ENCODE measurements at regions not wholly inside any gene's neighbourhood (a gene's known extent, or its start where the extent isn't known, plus 50 kb on each side); places are given as distances from the start of the nearest gene placed in this dataset.
A peak's percentile ranks its signal among the peaks of the same experiment; 100 is the strongest.
"Not testable (repeated sequence)": the region's sequence is repeated elsewhere in the genome, so short reads cannot be mapped to it uniquely, and the experiment has no call there.

DNA sequence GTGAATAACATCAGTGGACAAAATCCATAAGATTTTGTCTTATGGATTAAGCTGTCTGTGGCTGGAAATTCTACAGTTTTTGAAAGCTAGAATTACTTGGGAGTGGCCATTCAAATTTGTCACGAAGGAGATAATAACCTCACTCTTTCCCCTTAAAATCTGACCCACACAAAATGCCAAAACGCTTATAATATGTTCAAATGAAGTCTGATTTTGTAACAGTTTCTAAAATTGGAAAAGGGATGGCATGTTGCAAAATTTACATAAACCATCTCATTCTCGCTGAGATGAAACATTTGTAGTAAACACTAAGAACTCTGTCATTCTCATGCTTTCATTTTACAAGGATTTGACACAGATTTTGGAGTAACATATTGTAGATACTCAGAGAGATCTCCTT, 112.7 kb downstream of the GJA1 start:
- DNase-seq (ENCODE audit: low read depth): no peak

DNA sequence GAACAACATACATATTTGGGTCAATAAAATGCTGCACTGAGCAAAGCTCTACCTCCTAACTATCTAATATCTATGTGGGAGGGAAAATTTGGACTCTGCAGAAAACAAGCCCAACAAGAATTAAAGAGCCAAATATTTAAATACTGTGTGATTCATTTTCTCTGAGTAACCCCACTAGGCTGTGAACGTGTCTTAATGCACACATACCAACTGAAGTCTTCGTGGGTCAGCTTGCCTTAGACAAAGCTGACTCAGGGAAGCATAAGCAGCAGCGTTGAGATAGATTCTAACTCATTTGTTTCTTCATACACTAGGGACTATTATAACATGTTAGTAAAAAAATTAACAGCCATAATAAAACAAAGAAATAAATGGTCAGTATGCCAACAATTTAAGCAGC, 114.3 kb downstream of the GJA1 start:
- DNase-seq (ENCODE audit: low read depth): peak; percentile 86

- peak; percentile 16 for DNase-seq (ENCODE audit: low read depth)
These were observed 115.1 kb downstream of the GJA1 start for GRCh38 chr6:121550491-121551010.

DNA sequence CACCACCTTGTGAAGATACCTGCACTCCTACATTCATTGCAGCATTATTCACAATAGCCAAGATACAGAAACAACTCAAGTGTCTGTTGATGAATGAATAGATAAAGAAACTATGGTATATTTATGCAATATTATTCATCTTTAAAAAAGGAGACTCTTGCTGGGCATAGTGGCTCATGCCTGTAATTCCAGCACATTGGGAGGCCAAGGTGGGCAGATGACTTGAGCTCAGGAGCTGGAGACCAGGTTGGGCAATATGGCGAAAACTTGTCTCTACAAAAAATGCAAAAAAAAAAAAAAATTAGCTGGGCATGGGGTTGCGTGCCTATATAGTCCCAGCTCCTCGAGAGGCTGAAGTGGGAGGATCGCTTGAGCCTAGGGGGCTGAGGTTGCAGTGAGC, 119.8 kb downstream of the GJA1 start:
- no peak for DNase-seq (ENCODE audit: low read depth)

GRCh38 chr6:121556149-121556548, 120.7 kb downstream of the GJA1 start:
- not testable (repeated sequence) for DNase-seq (ENCODE audit: low read depth)

- no peak for DNase-seq (ENCODE audit: low read depth)
These were observed 121.9 kb downstream of the GJA1 start for GRCh38 chr6:121557146-121557940.

DNA sequence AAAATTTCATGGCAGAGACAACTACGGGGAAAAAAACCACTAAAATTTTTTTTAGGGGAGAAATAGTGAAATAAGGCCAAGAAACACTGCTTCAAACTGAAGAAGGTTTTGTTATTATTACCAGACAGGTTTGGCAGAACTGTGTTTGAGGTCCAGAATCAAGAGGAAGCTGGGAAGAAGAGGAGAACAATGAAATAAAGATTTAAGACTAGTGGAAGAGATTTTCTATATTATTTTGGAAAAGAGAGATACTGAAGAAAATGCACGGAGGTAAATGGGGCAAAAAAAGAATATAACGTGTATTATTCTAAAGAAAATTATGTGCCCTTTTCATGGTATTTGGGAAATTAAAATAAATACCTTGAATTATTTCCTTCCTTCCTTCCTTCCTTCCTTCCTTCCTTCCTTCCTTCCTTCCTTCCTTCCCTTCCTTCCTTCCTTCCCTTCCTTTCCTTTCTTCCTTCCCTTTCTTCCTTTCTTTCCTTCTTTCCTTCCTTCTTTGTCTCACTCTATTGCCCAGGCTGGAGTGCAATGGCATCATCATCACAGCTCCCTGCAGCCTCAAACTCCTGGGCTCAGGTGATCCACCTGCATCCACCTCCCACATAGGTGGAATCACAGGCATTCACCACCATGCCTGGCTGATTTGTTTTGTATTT, 124.3 kb downstream of the GJA1 start:
- DNase-seq (ENCODE audit: low read depth): no peak

- DNase-seq (ENCODE audit: low read depth): no peak
These were observed 125.0 kb downstream of the GJA1 start for GRCh38 chr6:121560476-121560875.

DNA sequence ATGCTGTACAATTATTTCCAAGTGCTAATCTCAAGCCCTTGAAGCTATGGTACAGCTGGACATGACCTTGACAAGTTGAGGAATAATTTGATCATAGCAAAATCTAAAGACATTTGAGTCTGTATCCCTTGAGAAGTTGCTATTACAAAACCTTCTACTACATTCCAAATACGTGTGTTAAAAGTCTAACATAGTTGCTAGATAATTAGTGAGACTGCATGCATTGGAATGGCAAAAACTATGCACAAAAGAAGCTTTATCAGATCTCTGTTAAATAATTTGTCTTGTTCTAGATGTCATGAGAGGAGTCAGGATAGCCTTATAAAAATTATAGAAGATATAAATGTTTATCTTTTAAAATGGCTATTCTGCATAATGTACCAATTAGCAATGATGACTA, 127.8 kb downstream of the GJA1 start:
- DNase-seq (ENCODE audit: low read depth): no peak

- DNase-seq (ENCODE audit: low read depth): not testable (repeated sequence)
These were observed 129.1 kb downstream of the GJA1 start for GRCh38 chr6:121564529-121564928.

DNA sequence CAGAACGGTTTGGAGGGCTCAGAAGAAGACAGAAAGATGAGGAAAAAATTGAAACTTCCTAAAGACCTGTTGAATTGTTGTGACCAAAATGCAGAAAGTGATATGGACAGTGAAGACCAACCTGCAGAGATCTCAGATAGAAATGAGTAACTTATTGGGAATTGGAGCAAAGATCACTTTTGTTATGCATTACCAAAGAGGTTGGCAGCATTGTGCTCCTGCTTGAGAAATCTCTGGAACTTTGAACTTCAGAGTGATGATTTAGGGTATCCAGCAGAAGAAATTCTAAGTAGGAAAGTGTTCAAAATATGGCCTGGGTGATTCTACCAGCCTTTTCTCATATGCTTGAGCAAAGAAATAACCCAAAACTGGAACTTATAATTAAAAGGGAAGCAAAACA, 136.0 kb downstream of the GJA1 start:
- no peak for DNase-seq (ENCODE audit: low read depth)

GRCh38 chr6:121573481-121573880, 138.0 kb downstream of the GJA1 start:
- peak; percentile 9 for DNase-seq (ENCODE audit: low read depth)

- no peak for DNase-seq (ENCODE audit: low read depth)
These were observed 142.8 kb downstream of the GJA1 start for GRCh38 chr6:121578216-121578615.

- DNase-seq (ENCODE audit: low read depth): no peak
These were observed 144.0 kb downstream of the GJA1 start for GRCh38 chr6:121579478-121579877.

DNA sequence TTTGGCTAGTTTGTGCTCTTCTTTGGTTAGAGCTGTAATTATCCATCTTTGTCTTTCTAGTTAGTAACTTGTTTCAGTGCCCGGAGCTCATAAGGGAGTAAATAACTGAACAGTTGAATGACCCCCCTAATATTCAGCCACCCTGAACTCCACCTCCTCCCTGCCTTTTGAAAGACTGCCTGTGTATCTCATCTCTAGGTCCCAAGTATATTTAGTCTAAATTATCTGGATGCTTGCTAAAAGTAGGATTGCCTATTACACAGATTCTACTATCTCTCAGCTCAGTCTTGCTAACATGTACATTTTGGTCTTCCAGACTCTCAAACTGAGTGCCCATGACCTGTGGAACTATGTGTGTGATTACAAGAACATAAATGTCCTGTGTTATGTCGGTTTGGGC, 145.9 kb downstream of the GJA1 start:
- no peak for DNase-seq (ENCODE audit: low read depth)

DNA sequence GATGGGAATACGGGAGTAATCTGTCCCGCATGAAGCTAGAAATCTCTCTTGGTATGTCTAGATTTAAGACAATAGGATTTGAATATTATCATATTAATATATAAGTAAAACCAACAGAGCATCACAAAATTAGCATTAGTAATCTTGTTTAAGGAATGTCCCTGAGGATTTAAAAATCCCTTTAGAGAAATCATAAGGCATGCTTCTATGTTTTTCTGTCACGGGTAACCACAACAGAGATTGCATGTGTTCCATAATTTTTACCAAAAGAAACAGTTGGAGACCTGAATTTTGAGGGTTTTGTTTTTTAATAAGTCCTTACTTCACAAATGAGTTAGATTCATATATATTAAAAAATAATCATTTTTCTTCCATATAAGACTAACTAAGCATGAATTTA, 146.8 kb downstream of the GJA1 start:
- no peak for DNase-seq (ENCODE audit: low read depth)

DNA sequence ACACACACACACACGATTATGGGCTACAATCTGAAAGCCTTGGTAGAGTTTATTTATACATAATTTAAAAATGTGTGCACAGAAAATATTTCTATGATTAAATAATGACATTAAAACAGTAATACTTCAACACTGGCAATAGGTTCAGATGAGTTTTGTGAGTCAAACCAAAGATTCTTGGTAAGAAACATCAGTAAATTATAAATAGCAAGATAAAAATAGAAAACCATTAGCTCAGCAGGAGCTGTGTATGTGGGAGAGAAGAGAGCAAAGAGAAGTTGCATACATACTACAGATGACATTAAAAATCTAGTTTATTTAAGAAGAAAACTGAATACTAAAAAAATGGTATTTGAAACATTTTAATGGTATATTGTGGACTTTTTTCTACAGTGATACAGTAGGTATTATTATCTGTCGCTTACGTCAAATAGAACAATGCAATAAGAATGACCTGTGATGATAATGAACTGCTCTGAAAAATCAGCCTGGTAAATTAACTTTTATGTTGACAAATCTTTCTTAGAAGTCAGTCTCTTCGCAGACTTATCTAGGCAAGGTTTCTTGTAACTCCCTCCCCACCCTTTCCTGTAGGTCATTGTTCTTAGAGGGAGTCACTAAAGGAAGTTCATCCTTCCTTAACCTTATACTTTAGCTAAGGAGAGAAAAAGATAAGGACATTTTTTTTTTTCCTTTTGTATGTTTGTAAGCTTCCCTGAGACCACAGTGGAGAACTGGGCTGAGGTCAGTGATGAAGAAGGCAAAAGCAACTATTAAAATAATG, 149.3 kb downstream of the GJA1 start:
- no peak for DNase-seq (ENCODE audit: low read depth)

DNA sequence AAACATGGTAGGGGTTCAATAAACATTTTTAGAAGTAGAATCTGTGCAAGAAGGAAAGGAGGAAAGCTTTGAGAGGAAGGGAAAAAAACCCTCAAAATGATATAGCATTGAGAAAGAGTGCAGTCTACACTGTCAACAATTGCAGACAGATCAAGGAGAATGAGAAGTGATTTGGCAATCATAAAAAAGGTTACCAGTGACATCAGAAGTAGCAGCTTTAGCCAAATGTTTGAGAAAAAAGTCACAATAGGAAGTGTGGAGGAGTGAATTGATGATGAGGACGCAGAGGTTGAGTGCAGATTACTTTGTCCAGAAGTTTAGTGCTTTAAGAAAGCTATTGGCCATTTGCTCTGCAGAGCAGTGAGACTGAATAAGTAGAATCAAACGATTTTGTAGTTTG, 155.0 kb downstream of the GJA1 start:
- no peak for DNase-seq (ENCODE audit: low read depth)

GRCh38 chr6:121590916-121591315, 155.5 kb downstream of the GJA1 start:
- no peak for DNase-seq (ENCODE audit: low read depth)

DNA sequence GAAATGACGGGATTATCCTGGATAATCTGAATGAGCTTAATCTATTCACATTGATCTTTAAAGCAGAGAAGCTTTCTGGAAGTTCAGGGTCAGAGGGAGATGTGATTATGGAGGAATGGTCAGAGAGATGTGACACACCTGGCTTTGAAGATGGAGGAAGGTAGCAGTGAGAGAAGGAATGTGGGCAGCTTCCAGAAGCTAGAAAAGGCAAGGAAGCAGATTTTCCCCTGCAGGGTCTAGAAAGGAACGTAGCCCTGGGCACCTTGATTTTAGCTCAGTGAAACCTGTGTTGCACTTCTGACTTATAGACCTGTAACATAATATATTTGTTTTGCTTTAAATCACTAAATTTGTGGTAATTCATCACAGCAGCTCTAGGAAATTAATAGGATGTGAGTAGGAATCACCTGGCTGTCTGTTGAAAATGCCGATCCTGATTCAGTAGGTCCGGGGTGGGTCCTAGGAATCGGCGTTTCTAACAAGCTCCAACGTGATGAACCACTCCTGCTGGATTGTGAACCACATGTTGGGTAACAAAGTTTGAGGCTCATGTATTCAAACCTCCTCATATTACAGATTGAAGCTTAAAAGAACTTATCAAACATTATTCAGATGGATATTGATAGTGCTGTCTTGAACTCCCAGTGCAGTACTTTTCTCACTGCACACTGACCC, 157.0 kb downstream of the GJA1 start:
- no peak for DNase-seq (ENCODE audit: low read depth)

DNA sequence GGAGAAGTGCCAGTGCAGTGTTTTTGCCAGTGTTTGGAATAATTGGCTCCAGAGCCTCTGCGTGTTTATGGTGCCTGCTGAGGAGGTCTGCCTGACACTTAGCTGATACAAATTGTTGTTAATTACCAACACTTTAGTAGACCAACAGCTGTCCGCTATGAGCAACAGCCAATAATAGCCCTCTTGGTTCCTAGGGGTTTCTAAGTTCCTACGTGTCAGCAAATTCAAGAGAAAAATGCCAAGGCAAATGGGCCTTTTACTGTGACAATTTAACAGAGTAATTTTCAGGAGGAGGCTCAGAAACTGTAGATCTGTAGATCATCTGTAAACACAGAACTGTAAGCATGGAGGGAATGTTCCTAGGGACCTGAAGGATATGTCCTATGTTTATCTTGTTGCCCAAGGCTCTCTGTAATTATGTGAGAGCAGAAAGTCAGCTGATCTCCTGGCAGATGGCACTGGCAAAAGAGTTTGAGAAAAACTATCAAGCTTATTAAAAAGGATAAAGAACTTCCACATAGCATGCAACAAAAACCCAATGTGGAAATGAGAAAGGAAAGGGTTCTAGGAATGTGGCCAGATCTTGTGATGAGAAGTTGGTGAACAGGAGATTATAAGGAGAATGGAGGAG, 157.7 kb downstream of the GJA1 start:
- peak; percentile 20 for DNase-seq (ENCODE audit: low read depth)
